Activated T-helper 1 cell treated with anti-CD3 and anti-CD28 coated beads, Interleukin-12 subunit alpha, Interleukin-12 subunit beta, Interleukin-2, Interleukin-4 antibody, amounts not matched to agents 30 ng/mL and 10 ng/mL and 1 ng/mL, durations not matched to agents 14 hours and 24 hours and 36 hours (primary cell): ENCODE measurements at regions not wholly inside any gene's neighbourhood (a gene's known extent, or its start where the extent isn't known, plus 50 kb on each side); places are given as distances from the start of the nearest gene placed in this dataset.
"Not testable (repeated sequence)": the region's sequence is repeated elsewhere in the genome, so short reads cannot be mapped to it uniquely, and the experiment has no call there.

Source experiments
- DNase-seq: peaks from one replicate; pipeline ENCODE4 v3.0.0; 2021; ENCODE audit warnings: low spot score
- H3K27ac Mint-ChIP-seq: one replicate; pipeline ENCODE4 v1.8.0; 2021; ENCODE audit warnings: mild to moderate bottlenecking, mixed read lengths
- H3K27me3 Mint-ChIP-seq: one replicate; pipeline ENCODE4 v1.8.0; 2022; ENCODE audit warnings: mild to moderate bottlenecking, moderate library complexity, mixed read lengths; ENCODE audit not compliant: insufficient read depth
- H3K36me3 Mint-ChIP-seq: one replicate; pipeline ENCODE4 v1.8.0; 2021; ENCODE audit warnings: low read depth, mixed read lengths
- H3K4me1 Mint-ChIP-seq: one replicate; pipeline ENCODE4 v1.8.0; 2021; ENCODE audit warnings: low read depth, mixed read lengths
- H3K4me3 Mint-ChIP-seq: one replicate; pipeline ENCODE4 v1.8.0; 2021; ENCODE audit warnings: mild to moderate bottlenecking, moderate library complexity, mixed read lengths
- H3K9me3 Mint-ChIP-seq: one replicate; pipeline ENCODE4 v1.8.0; 2021; ENCODE audit warnings: mixed read lengths
- intact Hi-C: fragments of 100-400 bp; cut with micrococcal nuclease; formaldehyde crosslinking; loops from one replicate; pipeline ENCODE4 v1.15.1; 2024

DNA sequence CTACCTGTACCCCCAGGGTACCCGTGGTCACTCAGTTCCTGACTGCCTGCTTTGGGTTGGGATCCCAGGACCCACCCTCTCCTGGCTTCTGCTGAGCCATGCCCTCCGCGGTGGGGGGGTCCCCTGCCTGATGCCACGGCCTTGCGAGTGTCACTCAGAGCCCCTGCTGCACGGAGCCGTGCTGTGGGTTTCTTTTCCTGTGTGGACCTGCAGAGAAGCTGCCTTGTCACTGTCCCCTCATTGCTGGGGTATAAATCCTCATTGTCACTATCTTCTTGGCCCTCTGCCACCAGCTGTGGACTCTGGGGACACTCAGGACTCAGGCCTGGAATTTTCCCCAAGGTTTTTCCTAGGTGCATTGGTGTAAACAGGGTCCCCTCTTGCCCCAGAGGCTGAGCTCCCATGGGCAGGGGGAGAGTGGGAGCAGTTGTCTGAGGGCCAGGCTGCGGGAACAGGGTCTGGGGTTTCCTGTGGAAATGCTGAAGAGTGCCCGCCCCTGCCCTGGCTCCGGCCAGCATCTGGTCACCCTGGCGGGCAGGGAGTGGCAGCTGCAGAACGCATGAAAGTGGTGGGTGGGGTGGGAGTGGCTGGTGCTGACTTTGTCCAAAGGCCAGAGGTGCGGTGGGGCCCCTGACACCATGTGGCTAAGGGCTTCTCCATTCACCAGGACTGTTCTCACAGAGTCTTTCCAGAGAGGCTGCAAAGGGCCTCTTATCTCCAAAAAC lies 191.7 kb downstream of the GOLGA6L6 start:
- H3K4me1 Mint-ChIP-seq, result no peaks in the 10 kb centered on the region
- H3K27ac Mint-ChIP-seq, result no peak overlapping the region
- no peaks in the 10 kb centered on the region for H3K36me3 Mint-ChIP-seq
- no peak for DNase-seq
- intact Hi-C loops, result no loop called here
- no peaks in the 10 kb centered on the region for H3K27me3 Mint-ChIP-seq
- no peaks in the 10 kb centered on the region for H3K9me3 Mint-ChIP-seq
- no peak overlapping the region for H3K4me3 Mint-ChIP-seq

DNA sequence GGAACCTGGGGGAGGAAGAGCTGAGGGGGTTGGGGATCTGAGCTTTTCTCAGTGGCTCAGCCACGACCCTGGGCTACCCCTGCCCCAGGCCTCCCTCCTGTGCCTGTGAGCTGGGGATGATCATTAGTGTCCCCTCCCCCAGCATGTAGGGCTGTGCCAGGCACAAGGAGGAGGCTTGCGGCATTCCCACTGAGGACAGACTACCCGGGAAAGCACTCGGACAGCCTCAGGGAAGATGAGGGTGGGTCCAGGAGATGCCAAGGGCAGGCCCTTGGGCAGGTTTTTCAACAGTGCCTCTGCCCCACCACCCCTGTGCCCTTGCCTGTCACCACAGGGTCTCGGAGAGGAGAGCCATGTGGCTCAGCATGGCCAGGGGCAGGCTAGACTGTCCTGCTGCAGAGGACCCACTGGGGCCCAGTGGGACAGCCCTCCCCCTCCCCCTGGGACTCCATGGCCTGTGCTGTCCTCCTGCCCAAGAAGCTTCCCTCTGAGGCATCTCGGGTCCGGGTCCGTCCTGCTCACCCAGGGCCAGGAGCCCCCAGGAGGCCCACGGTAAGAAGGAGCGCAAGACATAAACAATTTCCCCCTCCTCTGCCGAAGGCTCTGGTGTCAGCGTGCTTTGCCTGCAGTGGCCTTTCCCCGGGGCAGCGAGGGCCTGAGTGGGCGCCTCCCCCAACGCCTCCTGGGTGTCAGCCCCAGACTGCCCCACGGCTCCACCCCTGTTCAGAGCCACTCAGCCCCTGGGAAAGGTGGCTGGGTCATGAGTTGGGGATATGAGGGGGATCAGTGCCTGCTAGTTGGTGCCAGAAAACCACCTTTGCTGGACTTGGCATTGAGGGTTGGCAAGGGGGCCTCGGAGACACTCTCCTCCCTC lies 192.5 kb downstream of the GOLGA6L6 start:
- Mint-ChIP-seq H3K4me1 (no peaks in the 10 kb centered on the region), H3K27ac (no peak overlapping the region), H3K4me3 (no peak overlapping the region), H3K27me3 (no peaks in the 10 kb centered on the region), H3K36me3 (no peaks in the 10 kb centered on the region), H3K9me3 (no peaks in the 10 kb centered on the region)
- no peak for DNase-seq
- intact Hi-C loops, result no loop called here

DNA sequence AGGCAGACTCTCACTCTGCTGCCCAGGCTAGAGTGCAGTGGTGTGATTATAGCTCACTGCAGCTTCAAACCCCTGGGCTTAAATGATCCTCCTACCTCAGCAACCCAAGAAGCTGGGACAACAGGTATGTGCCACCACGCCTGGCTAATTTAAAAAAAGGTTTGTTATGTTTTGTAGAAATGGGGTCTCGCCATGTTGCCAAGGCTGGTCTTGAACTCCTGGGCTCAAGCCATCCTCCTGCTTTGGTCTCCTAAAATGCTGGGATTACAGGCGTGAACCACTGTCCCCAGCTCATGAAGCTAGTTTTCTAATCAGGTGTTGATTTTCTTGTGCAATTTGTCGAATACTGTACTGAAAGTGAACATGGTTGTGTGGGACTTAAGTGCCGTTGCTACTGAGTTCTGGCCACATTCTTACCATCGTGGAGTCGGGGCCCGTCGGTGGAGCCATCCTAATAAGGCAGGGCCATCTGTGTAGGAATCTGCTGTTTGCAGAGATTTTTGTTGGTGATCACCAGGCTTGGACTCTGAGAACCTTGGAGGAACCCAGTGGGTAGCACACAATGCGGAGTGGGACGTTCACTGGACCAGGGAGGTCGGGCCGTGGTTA lies 193.2 kb downstream of the GOLGA6L6 start:
- no peaks in the 10 kb centered on the region for H3K4me1 Mint-ChIP-seq
- no peak for DNase-seq
- H3K9me3 Mint-ChIP-seq, result no peaks in the 10 kb centered on the region
- no peaks in the 10 kb centered on the region for H3K27me3 Mint-ChIP-seq
- H3K27ac Mint-ChIP-seq, result no peak overlapping the region
- no peak overlapping the region for H3K4me3 Mint-ChIP-seq
- intact Hi-C loops, result no loop called here
- H3K36me3 Mint-ChIP-seq, result no peaks in the 10 kb centered on the region

DNA sequence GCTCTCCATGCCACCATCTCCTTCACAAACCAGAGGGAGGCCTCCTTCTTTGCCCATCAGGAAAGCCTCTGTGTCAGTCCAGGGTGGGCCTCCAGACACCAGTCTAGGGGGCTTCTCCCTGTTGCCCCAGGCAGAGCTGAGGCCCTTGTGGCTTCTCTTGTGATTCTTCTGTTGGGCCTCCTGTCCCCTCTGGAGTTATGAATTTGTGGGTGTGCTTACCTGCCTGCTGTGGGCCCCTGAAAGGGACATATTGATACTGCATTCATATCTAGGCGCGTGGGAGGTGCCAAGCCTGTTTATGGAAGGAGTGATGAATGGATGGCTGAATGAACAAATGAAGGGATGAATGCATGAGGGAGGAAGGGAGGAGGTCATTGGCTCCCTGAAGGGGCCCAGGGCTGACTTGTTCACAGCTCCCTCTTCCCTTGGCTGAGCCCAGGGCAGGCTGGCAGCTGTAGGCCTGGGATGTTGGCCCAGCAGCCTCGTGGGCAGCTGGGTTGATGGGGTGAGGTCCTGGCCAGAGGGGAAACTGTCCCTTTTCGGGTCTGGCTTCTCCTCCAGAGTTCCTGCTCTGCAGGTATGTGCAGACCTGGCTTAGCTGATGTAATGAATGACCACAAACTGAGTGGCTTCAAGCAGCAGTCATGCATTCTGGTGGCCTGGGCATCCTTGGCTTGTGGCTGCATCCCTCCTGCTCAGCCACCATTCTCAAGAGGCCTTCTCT lies 195.4 kb downstream of the GOLGA6L6 start:
- DNase-seq, result no peak

DNA sequence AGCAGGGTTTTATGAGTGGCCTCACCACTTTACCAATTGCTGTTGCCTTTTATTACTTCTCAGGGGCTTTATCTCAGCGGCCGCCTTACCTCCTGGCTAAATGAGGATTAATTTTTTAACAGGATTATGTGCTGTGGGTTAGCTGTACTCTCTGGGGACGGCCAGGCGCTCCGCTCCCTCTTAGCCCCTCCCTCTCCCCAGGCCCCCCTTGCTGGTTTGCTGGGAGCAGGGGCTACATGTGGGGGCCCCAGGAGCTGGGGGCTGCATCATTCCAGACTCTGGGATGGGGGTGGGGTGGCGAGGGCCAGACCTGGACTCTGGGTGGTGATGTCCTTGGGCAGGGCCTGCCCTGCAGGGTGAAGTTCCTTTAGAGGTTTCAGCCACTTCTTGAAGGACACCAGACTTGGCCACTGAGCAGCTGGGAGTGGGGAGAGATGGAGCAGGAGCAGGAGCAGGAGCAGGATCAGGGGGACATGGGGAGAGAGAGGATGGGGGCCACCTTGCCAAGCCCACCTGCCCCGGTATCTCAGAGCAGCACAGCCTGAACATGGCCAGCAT lies 196.1 kb downstream of the GOLGA6L6 start:
- DNase-seq, result no peak
- H3K36me3 Mint-ChIP-seq, result no peaks in the 10 kb centered on the region
- no peaks in the 10 kb centered on the region for H3K27me3 Mint-ChIP-seq
- H3K9me3 Mint-ChIP-seq, result no peaks in the 10 kb centered on the region
- H3K27ac Mint-ChIP-seq, result no peak overlapping the region
- H3K4me3 Mint-ChIP-seq, result no peak overlapping the region
- intact Hi-C loops, result no loop called here
- no peaks in the 10 kb centered on the region for H3K4me1 Mint-ChIP-seq

More for the DNA sequence above, 195.4 kb downstream of the GOLGA6L6 start:
- Mint-ChIP-seq H3K4me1 (no peaks in the 10 kb centered on the region), H3K36me3 (no peaks in the 10 kb centered on the region), H3K9me3 (no peaks in the 10 kb centered on the region), H3K27ac (no peak overlapping the region), H3K4me3 (no peak overlapping the region), H3K27me3 (no peaks in the 10 kb centered on the region)
- intact Hi-C loops, result no loop called here

DNA sequence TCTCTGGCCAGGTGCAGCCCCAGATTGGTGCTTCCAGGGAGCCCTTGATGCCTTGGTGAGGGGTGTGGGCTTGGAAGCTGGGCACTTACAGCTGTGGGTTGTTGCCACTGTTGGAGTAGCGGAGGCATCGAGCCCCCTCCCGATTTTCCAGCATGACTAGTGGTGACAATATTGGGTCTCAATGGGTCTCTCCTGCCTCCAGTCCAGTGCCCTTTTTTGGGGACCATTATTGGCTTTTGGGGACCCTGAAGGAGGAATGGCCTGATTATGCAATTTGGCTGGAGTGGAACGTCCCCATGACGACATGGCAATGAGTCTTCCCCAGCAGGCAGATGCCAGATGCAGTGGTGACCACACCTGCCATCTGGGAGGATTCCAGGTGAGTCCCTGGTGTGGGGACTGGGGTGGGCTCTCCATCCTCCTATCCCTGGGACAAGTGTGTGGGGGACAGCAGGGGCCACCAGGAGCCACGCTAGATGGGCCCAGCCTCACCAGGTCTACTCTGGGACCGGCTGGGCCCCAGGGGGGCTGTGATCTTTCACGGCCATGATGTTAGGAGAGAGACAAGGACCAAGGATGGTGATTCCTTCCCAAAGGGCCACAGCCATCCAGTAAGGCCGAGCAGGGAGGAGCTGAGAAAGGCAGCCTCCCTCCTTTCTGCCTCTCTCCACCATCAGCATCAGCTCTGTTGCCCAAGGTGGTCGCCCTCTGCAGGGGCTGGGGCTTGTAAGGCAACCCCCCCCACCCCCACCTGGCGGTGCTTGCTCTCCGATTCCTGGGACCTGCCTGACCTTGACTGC lies 196.8 kb downstream of the GOLGA6L6 start:
- DNase-seq, result no peak
- Mint-ChIP-seq H3K36me3 (no peaks in the 10 kb centered on the region), H3K27me3 (no peaks in the 10 kb centered on the region), H3K4me3 (no peak overlapping the region), H3K4me1 (no peaks in the 10 kb centered on the region), H3K9me3 (no peaks in the 10 kb centered on the region), H3K27ac (no peak overlapping the region)
- intact Hi-C loops, result no loop called here

DNA sequence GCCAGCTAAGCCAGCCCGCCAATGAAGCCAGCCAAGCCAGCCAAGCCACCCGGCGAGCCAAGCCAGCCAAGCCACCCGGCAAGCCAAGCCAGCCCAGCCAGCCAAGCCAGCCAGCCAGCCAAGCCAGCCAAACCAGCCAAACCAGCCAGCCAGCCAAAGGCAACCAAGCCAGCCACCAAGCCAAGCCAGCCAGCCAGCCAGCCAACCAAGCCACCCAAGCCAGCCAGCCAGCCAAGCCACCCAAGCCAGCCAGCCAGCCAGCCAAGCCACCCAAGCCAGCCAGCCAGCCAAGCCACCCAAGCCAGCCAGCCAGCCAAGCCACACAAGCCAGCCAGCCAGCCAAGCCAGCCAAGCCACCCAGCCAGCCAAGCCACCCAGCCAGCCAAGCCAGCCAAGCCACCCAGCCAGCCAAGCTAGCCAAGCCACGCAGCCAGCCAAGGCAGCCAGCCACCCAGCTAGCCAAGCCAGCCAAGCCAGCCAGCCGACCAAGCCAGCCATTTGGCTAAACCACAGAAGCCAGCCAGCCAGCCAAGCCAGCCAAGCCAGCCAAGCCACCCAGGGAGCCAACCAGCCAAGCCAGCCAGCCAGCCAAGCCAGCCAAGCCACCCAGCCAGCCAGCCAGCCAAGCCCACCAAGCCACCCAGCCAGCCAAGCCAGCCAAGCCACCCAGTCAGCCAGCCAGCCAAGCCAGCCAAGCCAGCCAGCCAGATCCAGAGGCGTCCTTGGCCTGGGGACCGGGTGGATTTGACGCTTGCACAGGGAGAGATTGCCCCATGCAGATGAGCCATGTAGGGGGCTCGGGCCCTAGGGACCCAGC lies 198.0 kb downstream of the GOLGA6L6 start:
- intact Hi-C loops, H3K27ac Mint-ChIP-seq, H3K9me3 Mint-ChIP-seq, H3K4me3 Mint-ChIP-seq, H3K4me1 Mint-ChIP-seq, DNase-seq, H3K36me3 Mint-ChIP-seq, H3K27me3 Mint-ChIP-seq: not testable (repeated sequence)

DNA sequence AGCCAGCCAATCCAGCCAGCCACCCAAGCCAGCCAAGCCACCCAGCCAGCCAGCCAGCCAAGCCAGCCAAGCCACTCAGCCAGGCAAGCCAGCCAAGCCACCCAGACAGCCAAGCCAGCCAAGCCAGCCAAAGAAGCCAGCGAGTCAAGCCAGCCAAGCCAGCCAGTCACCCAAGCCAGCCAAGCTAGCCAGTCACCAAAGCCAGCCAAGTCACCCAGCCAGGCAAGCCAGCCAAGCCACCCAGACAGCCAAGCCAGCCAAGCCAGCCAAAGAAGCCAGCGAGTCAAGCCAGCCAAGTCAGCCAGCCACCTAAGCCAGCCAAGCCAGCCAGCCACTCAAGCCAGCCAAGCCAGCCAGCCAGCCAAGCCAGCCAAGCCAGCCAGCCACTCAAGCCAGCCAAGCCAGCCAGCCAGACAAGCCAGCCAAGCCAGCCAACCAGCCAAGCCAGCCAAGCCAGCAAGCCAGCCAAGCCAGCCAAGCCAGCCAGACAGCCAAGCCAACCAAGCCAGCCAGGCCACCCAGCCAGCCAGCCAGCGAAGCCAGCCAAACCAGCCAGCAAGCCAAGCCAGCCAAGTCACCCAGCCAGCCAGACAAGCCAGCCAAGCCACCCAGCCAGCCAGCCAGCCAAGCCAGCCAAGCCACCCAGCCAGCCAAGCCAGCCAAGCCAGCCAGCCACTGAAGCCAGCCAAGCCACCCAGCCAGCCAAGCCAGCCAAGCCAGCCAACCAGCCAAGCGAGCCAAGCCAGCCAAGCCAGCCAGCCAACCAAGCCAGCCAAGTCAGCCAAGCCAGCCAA lies 198.8 kb downstream of the GOLGA6L6 start:
- H3K9me3 Mint-ChIP-seq, intact Hi-C loops, H3K36me3 Mint-ChIP-seq, H3K4me1 Mint-ChIP-seq, H3K27me3 Mint-ChIP-seq, DNase-seq, H3K27ac Mint-ChIP-seq, H3K4me3 Mint-ChIP-seq: not testable (repeated sequence)

DNA sequence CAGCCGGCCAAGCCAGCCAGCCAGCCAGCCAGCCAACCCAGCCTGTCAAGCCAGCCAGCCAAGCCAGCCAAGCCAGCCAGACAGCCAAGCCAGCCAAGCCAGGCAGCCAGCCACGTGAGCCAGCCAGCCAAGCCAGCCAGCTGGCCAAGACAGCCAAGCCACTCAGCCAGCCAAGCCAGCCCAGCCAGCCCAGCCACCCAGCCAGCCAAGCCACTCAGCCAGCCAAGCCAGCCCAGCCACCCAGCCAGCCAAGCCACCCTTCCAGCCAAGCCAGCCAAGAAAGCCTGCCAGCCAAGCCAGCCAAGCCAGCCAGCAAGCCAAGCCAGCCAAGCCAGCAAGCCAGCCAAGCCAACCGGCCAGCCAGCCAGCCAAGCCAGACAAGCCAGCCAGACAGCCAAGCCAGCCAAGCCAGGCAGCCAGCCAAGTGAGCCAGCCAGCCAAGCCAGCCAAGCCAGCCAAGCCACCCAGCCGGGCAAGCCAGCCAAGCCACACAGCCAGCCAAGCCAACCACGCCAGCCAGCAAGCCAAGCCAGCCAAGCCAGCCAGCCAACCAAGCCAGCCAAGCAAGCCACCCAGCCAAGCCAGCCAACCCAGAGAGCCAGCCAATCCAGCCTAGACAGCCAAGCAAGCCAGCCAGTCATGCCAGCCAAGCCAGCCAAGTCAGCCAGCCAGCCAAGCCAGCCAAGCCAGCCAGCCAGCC lies 199.5 kb downstream of the GOLGA6L6 start:
- Mint-ChIP-seq H3K36me3 (no peaks in the 10 kb centered on the region), H3K4me3 (no peak overlapping the region), H3K4me1 (no peaks in the 10 kb centered on the region), H3K9me3 (peaks cover 4% of the 10 kb centered on the region), H3K27ac (no peak overlapping the region), H3K27me3 (no peaks in the 10 kb centered on the region)
- intact Hi-C loops, result no loop called here
- DNase-seq, result no peak

DNA sequence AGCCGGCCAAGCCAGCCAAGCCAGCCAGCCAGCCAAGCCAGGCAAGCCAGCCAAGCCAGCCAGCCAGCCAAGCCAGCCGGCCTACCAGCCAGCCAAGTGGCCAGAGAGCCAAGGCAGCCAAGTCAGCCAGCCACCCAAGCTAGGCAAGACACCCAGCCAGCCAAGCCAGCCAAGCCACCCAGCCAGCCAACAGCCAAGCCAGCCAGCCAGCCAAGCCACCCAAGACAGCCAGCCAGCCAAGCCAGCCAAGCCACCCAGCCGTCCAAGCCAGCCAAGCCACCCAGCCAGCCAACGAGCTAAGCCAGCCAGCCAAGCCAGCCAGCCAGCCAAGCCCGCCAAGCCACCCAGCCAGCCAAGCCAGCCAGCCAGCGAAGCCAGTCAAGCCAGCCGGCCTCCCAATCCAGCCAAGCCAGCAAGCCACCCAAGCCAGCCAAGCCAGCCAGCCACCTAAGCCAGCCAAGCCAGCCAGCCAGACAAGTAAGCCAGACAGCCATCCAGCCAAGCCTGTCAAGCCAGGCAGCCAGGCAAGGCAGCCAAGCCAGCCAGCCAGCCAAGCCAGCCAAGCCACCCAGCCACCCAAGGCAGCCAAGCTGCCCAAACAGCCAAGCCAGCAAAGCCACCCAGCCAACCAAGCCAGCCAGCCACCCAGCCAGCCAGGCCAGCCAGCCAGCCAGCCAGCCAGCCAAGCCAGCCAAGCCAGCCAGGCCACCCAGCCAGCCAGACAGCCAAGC lies 200.5 kb downstream of the GOLGA6L6 start:
- Mint-ChIP-seq H3K27me3 (no peaks in the 10 kb centered on the region), H3K27ac (no peak overlapping the region), H3K36me3 (no peaks in the 10 kb centered on the region), H3K4me1 (no peaks in the 10 kb centered on the region), H3K9me3 (peaks cover 10% of the 10 kb centered on the region), H3K4me3 (no peak overlapping the region)
- no peak for DNase-seq
- intact Hi-C loops, result no loop called here
